Left lung (tissue), 4 donors: ENCODE measurements at regions not wholly inside any gene's neighbourhood (a gene's known extent, or its start where the extent isn't known, plus 50 kb on each side); places are given as distances from the start of the nearest gene placed in this dataset.

Experiments
- ATAC-seq: fragments of 200-7000 bp; cut with Tn5 transposase; one replicate; pipeline ENCODE4 v1.9.1; 2020; ENCODE audit warnings: moderate library complexity
- DNase-seq, 4 donors: peaks; one replicate each; pipeline ENCODE4 v3.0.0-alpha.2; 2013 to 2020
- H3K27ac ChIP-seq, 2 donors: fragments of 200-600 bp; sonication (generic) in 1 of 2; one replicate each; pipeline versions ENCODE4 v1.5.0 to v1.8.0; 2020 to 2021
- H3K27me3 ChIP-seq, 2 donors: fragments of 200-600 bp; sonication (generic) in 1 of 2; one replicate each; pipeline versions ENCODE4 v1.5.0 to v1.8.0; 2020 to 2021
- H3K36me3 ChIP-seq, 2 donors: fragments of 200-600 bp; sonication (generic) in 1 of 2; one replicate each; pipeline versions ENCODE4 v1.5.0 to v1.8.0; 2020 to 2021
- H3K4me1 ChIP-seq, 2 donors: fragments of 200-600 bp; one replicate each; pipeline ENCODE4 v1.8.0; 2021
- H3K4me3 ChIP-seq, 2 donors: fragments of 200-600 bp; sonication (generic) in 1 of 2; one replicate each; pipeline versions ENCODE4 v1.5.0 to v1.8.0; 2020 to 2021; ENCODE audit warnings: mild to moderate bottlenecking in 1 of 2
- H3K9me3 ChIP-seq, 2 donors: fragments of 200-600 bp; sonication (generic) in 1 of 2; one replicate each; pipeline versions ENCODE4 v1.5.0 to v1.8.0; 2020 to 2021
- intact Hi-C, 2 donors: fragments of 100-400 bp; cut with DNase I; formaldehyde crosslinking; loops; one replicate each; pipeline versions ENCODE4 v1.11.2 to v1.14.2; 2022
- TF ChIP-seq, protein P1 (sequence below), 2 donors: fragments of 200-600 bp; sonication (generic) in 1 of 2; IDR thresholded peaks; one replicate each; pipeline versions ENCODE4 v1.5.0 to v1.8.0; 2021; ENCODE audit warnings: antibody characterized with exemption in 2 of 2
- donor health status: DM: no; HTN: yes; CAD: no.
- donor health status: DM: no; HTN: no; CAD: no.

DNA sequence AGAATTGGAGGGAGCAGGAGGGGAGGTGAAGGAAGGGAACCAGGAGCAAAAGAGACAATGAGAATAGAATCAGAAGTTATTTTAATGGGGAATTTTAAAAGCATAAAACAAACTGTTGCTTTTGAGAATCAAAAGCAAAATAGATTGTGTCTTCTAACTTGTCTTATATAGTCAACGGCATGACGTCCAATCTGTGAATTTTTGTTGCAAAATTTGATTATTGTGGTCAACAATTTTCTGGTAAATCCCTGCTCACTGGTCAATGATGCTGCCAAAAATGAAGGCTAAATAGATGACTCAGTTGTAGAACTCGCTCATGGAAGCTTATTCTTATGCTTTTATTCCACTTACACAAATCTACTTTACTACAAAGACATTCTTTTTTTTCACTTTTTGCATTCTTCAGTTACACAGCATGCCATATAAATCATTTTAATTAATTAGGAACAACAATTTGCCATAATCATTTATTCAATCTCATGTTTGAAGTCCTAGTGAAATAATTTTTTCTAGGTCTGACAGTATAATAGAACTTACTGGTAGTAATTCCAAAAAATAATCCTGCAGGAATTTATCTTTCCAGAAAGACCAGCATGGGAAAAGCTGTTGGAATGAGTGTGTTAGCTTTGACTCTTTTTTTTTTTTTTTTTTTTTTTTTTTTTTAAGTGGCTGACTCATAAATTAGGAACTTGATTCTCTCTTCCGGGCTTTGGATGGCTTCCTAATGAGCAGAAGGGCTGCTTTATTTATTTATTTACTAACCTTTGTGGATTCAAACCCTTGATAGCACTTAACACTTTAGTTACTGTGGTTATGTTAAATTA is 256.9 kb downstream of the SPRY2 start:
- Histone ChIP-seq H3K4me3 (no peak overlapping the region), H3K27ac (peak overlapping the region; percentile 55 to 70), H3K9me3 (no peaks in the 10 kb centered on the region), H3K36me3 (no peaks in the 10 kb centered on the region), H3K27me3 (no peaks in the 10 kb centered on the region), H3K4me1 (peaks cover 5 to 9% of the 10 kb centered on the region in 2 donors)
- TF ChIP-seq, protein P1, sequence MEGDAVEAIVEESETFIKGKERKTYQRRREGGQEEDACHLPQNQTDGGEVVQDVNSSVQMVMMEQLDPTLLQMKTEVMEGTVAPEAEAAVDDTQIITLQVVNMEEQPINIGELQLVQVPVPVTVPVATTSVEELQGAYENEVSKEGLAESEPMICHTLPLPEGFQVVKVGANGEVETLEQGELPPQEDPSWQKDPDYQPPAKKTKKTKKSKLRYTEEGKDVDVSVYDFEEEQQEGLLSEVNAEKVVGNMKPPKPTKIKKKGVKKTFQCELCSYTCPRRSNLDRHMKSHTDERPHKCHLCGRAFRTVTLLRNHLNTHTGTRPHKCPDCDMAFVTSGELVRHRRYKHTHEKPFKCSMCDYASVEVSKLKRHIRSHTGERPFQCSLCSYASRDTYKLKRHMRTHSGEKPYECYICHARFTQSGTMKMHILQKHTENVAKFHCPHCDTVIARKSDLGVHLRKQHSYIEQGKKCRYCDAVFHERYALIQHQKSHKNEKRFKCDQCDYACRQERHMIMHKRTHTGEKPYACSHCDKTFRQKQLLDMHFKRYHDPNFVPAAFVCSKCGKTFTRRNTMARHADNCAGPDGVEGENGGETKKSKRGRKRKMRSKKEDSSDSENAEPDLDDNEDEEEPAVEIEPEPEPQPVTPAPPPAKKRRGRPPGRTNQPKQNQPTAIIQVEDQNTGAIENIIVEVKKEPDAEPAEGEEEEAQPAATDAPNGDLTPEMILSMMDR (IDR thresholded peaks at IDR 0.05): no peak
- DNase-seq: no peak
- ATAC-seq: peak; percentile 59
- intact Hi-C loops: no loop called here

DNA sequence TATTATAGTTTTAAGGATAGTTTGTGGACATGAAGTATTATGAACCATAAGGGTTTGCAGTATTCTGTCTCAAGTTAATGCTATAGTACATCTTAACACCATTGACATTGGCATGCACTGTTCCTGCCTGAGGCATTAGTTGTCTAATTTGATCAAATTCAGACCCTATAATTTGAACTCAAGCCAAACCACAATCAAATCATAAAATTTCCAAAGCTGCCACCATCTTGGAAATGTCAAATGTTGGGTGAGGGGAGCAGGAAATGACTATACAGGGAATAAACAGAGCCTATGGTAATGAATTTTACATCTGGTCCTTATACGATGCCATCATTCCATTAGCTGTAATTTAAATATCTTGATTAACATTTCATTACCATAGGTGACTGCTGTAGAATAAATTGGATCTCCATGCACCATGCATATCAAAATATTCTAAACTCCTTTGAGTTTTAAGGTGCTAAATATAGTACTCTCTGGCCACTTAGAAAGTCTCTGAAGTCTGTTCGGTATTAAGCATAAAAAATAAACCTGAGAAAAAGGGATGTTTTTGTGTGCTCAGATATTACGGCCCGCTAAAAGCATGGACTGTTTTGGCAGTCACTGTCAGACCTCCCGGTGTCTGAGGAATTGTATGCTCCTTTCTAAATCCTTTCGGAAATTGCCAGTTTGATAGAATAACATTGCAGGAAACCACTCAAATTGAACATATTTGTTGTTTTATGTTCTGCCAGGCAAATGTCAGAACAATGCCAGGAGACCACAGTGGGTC is 257.7 kb downstream of the SPRY2 start:
- H3K27me3 ChIP-seq: no peaks in the 10 kb centered on the region
- no peaks in the 10 kb centered on the region for H3K36me3 ChIP-seq
- H3K4me3 ChIP-seq: no peak overlapping the region
- DNase-seq: no peak
- no peaks in the 10 kb centered on the region for H3K9me3 ChIP-seq
- peaks cover 5 to 9% of the 10 kb centered on the region in 2 donors for H3K4me1 ChIP-seq
- intact Hi-C loops: no loop called here
- TF ChIP-seq, protein P1 (IDR thresholded peaks at IDR 0.05): no peak
- ATAC-seq: peak; percentile 18
- peak overlapping the region; percentile 55 to 70 for H3K27ac ChIP-seq

DNA sequence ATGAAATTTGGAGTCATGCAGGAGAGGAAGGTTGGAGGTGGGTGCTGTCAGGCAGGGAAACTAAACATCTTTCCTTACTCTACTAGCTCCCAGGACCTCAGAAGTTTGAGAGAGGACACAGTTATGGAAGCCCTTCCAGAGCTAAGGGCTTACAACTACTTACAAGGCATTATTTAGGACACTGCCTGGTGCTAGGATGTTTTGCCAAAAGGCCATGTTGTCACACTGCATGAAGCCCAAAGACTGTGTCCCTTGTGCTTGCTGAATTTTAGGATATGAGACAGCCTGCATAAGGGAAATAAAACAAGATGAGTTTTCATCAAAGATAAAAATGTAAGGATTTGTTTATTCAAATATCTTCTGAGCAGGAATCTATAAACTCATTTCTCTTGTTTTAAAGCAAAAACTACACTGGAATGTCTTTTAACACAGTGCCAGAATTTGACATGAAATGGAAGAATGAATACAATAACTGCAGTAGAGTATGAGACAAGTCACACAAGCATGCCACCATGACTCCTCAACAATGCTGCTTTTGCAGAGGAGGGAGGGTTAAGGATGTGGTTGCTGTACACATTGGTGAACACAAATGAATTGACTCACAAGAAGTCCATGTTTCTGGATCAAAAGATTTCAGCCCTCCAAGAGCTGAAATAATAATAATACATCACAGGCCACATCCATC is 258.4 kb downstream of the SPRY2 start:
- TF ChIP-seq, protein P1 (IDR thresholded peaks at IDR 0.05): no peak
- Histone ChIP-seq H3K36me3 (no peaks in the 10 kb centered on the region), H3K27ac (no peak overlapping the region), H3K4me1 (peaks cover 5 to 9% of the 10 kb centered on the region in 2 donors), H3K9me3 (no peaks in the 10 kb centered on the region), H3K4me3 (no peak overlapping the region), H3K27me3 (no peaks in the 10 kb centered on the region)
- DNase-seq (no peak), ATAC-seq (no peak)
- intact Hi-C loops: no loop called here

DNA sequence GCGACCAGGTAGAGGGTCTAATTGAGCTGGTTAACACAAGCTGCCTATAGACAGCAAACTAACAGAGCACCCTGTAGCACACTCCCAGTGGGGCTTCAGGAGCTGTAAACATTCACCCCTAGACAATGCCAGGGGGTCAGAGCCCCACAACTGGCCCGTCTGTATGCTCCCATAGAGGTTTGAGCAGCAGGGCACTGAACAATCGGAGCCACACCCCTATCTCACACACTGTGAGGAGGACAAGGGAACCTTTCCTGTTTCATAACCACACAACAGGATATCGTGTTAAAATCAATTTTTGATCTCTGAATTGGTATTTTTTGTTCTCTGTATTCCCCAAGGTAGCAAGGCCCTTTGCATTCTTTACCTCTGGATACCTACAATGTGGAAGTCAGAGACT is 266.1 kb downstream of the SPRY2 start:
- DNase-seq: no peak
- TF ChIP-seq, protein P1 (IDR thresholded peaks at IDR 0.05): no peak
- ATAC-seq: no peak
- H3K4me3 ChIP-seq: no peak overlapping the region
- H3K4me1 ChIP-seq: no peaks in the 10 kb centered on the region
- no peak overlapping the region for H3K27ac ChIP-seq
- H3K27me3 ChIP-seq: no peaks in the 10 kb centered on the region
- no peaks in the 10 kb centered on the region for H3K9me3 ChIP-seq
- no peaks in the 10 kb centered on the region for H3K36me3 ChIP-seq
- intact Hi-C loops: no loop called here
